EL (cell line): ENCODE measurements at regions not wholly inside any gene's neighbourhood (a gene's known extent, or its start where the extent isn't known, plus 50 kb on each side); places are given as distances from the start of the nearest gene placed in this dataset.

ENCODE experiments used
- DNase-seq: peaks from one replicate; pipeline ENCODE4 v3.0.0-alpha.2; 2016

DNA sequence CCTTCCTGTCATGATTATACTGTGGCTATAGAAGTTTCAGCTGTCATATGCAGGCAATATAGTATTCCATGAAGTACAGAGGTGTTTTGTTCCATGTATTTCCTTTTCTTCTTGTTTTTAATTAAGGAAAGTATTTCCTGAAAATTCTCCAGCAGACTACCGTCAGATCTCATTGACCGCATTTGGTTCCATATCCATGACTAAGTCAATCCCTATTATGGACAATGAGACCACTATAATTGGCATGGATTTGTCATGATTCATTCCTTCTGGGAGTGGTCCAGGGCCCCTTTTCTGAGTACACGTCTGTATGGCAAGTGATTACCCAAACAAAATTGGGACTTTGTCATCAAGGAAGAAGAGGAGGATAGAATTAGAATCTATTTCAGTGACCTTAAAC lies 283.2 kb upstream of the CLINT1 start:
- DNase-seq: no peak

DNA sequence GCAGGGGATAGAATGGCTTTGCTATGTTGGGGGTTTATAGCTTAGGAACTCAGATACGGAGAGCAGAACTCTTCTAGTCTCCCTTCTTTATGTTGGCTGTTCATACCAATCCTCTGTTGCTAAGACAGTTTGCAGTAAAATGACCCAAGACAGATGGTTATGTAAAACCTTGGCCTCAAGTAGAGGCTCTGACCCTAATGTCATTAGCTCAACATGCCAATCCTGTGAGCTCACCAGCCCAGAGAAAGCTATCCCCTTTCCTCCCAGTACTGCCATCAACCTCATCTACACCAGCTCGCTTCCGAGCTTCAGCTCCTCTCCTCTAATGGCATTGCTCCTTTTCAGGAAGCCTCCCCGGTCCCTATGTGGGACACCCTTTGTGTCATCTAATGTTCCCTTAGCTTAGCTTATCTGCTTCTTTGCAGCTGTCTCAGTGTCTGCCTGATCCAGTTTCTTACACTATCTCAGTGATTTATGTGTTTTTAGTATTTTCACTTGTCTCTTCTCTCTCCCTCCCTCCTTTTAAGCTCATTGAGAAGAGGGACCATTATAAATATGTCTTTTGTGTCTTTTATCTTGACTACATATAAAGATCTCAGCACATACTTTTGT lies 281.3 kb upstream of the CLINT1 start:
- peak; percentile 77 for DNase-seq

DNA sequence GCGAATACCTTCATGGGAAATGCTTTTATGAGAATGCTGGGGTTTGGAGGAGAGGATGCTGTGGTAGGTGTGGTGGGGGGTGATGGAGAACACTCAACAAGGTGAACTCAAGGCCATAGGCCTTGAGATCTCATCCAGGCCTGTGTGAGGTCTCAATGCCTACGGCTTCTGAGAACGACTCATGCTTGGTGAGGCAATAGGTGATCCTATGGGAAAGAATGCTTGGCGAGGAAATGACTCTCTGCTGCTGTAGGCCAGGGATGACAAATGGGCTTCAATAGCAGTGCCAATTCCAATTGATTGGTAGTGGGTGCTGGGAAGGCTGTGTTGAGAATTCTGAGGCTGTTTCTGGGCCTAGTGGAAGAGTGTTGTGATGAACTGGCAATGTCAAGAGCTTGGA lies 280.2 kb upstream of the CLINT1 start:
- peak; percentile 72 for DNase-seq

GRCh38 chr5:158135682-158136179 lies 276.8 kb upstream of the CLINT1 start:
- no peak for DNase-seq

- DNase-seq: peak; percentile 25
Observed at GRCh38 chr5:158133369-158133768, 274.4 kb upstream of the CLINT1 start.

DNA sequence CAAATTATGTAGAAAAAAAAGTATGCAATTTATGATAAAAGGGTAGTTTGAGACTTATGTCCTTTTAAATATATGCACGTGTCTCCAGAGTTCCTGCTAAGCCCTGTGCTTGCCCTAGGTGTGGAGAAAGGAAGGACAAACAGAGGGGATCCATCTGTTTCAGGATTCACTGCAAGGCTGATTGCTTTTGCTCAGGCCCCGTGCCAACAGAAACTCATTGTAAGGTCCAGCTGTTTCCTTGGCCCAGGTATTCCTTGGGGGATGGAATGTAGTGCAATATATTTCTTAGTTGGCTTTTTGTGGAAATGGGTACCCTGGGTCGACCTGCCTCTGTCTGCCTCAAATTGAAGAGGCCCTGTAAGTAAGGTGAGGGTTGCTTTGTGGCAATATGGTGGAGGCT lies 268.6 kb upstream of the CLINT1 start:
- no peak for DNase-seq

DNA sequence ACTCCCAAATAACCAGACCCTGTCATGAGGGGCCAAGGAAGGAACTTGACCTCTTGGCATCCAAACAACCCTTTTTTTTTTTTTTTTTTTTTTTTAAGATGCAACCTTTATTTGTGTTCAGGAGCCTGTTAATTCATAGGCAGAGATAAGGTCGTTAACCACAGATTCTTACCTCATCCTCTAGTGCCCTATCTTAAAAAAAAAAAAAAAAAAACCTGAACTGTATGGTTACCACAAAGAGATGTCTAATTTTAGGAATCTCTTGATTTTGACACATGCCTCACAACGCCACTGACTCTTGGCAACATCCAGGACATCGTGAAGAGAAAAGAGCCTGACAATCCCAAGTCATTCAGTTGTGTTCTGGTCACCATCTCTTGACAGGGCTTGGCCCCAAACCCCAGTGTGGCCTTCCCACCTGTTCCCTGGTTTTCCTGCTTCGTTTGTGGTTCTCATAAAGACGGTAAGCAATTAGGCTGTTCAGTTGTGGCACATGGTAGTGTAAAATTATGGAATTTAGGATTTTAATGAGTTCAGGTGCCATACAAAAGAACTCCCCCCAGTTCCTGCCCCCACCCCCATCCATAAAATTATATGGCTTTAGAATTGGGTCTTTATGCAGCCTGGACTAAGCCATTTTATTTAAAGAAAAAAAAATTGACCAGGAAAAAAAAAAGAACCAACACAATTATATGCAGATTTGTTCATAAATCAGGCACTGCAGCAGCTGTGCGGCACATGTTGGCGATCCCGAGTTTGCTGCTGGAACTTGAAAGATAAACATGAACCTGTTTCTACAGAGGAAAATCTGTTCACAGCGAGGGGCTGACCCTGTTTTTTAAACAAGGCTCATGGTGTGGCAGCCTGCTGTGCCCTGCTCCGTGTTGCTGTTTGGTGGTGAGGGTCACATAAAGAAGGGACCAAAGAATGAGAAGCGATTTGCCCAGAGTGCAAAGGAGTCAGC lies 267.8 kb upstream of the CLINT1 start:
- no peak for DNase-seq

DNA sequence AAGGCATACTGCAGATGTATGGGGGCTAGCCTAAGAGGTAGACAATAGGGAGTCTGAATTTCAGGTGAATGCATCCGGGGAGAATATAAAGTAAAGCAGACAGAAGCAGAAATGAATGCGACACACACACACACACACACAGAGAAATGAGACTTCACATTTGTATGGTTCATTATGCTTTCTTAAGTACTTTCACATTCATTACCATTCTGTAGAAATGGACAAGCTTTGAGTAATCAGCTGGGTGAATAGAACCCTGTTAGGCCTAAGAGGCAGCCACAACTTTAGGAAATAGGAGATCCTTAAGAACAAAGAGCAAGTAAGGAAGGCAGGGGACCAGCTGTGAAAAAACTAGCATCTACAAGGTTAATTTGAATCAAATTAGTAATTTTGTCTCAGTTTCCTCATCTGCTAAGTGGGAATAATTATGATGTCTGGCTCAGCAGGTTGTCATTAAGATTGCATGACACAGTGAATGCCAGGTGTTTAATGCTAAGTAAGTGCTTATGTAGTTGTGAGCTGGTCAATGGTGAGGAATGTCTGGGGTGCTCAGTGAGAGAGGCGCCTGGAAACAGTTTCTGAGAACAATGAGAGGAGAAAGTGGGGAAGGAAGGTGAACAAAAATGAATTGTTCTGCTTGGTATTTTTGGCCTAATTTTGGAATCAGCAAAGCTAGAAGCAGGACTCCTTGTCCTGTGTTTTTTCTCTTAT lies 265.8 kb upstream of the CLINT1 start:
- no peak for DNase-seq

- no peak for DNase-seq
Observed at GRCh38 chr5:158123595-158123994, 264.6 kb upstream of the CLINT1 start.

GRCh38 chr5:158121678-158122077 lies 262.7 kb upstream of the CLINT1 start:
- no peak for DNase-seq

GRCh38 chr5:158120760-158121159 lies 261.8 kb upstream of the CLINT1 start:
- DNase-seq: peak; percentile 47

GRCh38 chr5:158119961-158120723 lies 261.2 kb upstream of the CLINT1 start:
- DNase-seq: peak; percentile 86

DNA sequence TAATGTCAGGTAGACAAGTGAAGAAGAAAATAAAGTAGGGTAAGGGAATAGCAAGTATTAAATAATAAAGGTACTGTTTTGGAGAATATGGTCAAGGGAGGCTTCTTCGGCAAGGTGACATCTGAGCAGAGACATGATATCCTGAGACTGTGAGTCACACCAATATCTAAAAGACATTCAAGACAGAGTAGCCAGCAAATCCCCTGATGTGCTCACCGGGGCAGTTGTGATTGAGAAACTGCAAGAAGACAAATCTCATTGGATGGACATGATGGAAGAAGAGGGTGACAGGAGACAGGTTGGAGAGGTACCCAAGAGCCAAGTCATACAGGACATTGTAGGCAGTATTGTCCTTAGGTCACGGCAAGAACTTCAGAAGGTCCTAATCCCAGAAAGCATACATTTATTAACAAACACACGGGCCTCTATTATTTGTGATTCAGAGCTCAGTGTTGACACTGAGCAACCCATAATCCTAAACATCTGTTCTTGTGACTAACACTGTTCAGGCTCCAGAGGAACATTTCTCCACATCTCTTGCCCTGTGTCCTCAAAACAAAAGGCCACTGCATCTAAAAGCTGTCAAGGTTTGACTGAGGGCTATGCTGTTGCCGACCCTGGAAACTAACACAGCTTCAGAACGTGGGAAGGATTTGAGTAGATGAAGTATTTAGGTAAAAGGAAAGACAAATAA lies 258.7 kb upstream of the CLINT1 start:
- DNase-seq: peak; percentile 22

- peak; percentile 13 for DNase-seq
Observed at GRCh38 chr5:158116965-158117364, 258.0 kb upstream of the CLINT1 start.

GRCh38 chr5:158115468-158115867 lies 256.5 kb upstream of the CLINT1 start:
- DNase-seq: no peak

- no peak for DNase-seq
Observed at GRCh38 chr5:158108177-158108576, 249.2 kb upstream of the CLINT1 start.

GRCh38 chr5:158100373-158100888 lies 241.5 kb upstream of the CLINT1 start:
- DNase-seq: peak; percentile 21

DNA sequence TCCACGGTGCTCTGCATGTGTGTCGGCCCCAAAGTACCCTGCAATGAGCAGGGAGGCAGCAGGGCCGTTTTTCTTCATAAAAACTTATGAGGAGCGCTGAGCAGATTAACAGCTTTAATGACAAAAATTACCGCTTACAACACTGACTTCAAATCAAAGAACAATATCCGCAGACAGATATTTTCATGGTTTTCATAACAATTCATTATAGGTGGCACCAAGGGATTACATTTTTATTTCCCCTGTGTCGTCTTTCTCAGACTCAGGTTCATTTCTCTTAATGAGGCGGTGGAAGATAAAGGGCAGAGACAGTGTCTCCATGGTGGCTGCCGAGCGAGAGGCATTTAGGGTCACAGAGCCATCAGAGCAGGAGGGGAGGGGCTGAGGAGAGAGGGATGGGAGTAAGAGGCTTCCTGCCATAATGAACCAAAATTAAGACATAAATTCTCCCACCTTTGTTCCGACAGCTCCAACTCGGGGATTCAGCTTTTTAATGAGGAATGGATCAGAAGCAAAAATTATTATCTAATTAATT lies 240.7 kb upstream of the CLINT1 start:
- DNase-seq: no peak

GRCh38 chr5:158096835-158097234 lies 237.9 kb upstream of the CLINT1 start:
- DNase-seq: no peak

DNA sequence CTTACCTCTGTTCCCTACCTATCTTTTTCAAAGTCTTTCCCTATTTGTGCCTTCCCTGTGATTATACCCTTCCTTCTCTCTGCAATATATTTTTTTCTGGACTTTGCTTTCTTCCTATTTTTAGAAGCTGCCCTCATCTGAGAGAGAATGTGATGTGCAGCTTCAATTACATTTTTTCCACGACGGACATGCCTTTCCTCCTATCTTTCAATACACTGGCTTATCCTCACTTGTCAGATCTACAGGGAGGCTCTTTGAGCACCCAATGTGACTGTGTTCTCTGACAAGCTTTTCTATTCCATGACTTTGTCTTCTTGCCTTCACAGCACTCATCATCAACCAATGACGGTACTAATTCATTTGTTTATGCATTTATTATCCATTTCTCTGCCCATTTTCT lies 227.9 kb upstream of the CLINT1 start:
- no peak for DNase-seq

- DNase-seq: peak; percentile 9
Observed at GRCh38 chr5:158084292-158084691, 225.3 kb upstream of the CLINT1 start.
